SK-N-SH (cell line): ENCODE measurements at regions not wholly inside any gene's neighbourhood (a gene's known extent, or its start where the extent isn't known, plus 50 kb on each side); places are given as distances from the start of the nearest gene placed in this dataset.

Experiments used
- CTCF ChIA-PET: fragments of 300-600, 350-600 bp; formaldehyde crosslinking; extraction: SDS; loops from one replicate; lab custom pipeline; 2021; lab: Yijun Ruan, JAX
- POLR2A ChIA-PET: fragments of 350-600 bp; sonication (Branson Sonifier 250); formaldehyde crosslinking; extraction: SDS; loops from one replicate; lab custom pipeline; 2020; ENCODE audit warnings: antibody characterized with exemption, inconsistent platforms; lab: Yijun Ruan, JAX
- DNase-seq: peaks from one replicate; pipeline ENCODE4 v3.0.0; 2012
- H2AFZ ChIP-seq: fragments of 200-600 bp; sonication (generic); 2 replicates; pipeline ENCODE4 v1.8.1; 2016; ENCODE audit warnings: antibody characterized with exemption, mild to moderate bottlenecking, low read depth
- H3F3A ChIP-seq: fragments of 200-600 bp; sonication (generic); replicated peaks from 2 replicates; pipeline ENCODE3; 2016; ENCODE audit warnings: antibody characterized with exemption, mild to moderate bottlenecking; ENCODE audit not compliant: insufficient read depth
- H3K27ac ChIP-seq, 2 experiments: fragments of 200-500 bp in 1 of 2; fragments of 200-600 bp in 1 of 2; sonication (Bioruptor generic) in 1 of 2; sonication (generic), shearing (Covaris generic) in 1 of 2; 2 replicates each; pipeline versions ENCODE4 v1.5.1 to v1.6.1; 2014 to 2016; ENCODE audit warnings: low read depth in 2 of 2, inconsistent platforms in 1 of 2, low read length in 1 of 2, mild to moderate bottlenecking in 1 of 2, mixed read lengths in 1 of 2
- H3K27me3 ChIP-seq: fragments of 200-600 bp; sonication (generic), shearing (Covaris generic); 2 replicates; pipeline ENCODE4 v1.6.1; 2016; ENCODE audit warnings: mixed run types; ENCODE audit not compliant: insufficient read depth
- H3K36me3 ChIP-seq, 2 experiments: fragments of 200-500 bp in 1 of 2; fragments of 200-600 bp in 1 of 2; sonication (Bioruptor generic) in 1 of 2; sonication (generic) in 1 of 2; replicated peaks in 1 of 2; 2 replicates each; pipeline versions ENCODE3 to v1.5.1; 2014 to 2016; ENCODE audit warnings: low read length in 1 of 2, mild to moderate bottlenecking in 1 of 2; ENCODE audit not compliant: insufficient read depth in 2 of 2, control insufficient read depth in 1 of 2
- H3K4me1 ChIP-seq, 2 experiments: fragments of 200-500 bp in 1 of 2; fragments of 200-600 bp in 1 of 2; sonication (Bioruptor generic) in 1 of 2; sonication (generic), shearing (Covaris generic) in 1 of 2; 2 replicates each; pipeline versions ENCODE4 v1.5.1 to v1.6.1; 2014 to 2016; ENCODE audit warnings: low read depth in 1 of 2, low read length in 1 of 2, mixed run types in 1 of 2; ENCODE audit not compliant: insufficient read depth in 2 of 2, control insufficient read depth in 1 of 2
- H3K4me2 ChIP-seq: fragments of 200-600 bp; sonication (generic), shearing (Covaris generic); 2 replicates; pipeline ENCODE4 v1.6.1; 2017; ENCODE audit warnings: mixed run types
- H3K4me3 ChIP-seq, 2 experiments: fragments of 200-500 bp in 1 of 2; fragments of 200-600 bp in 1 of 2; sonication (Bioruptor generic) in 1 of 2; sonication (generic), shearing (Covaris generic) in 1 of 2; 2 replicates each; pipeline versions ENCODE4 v1.5.1 to v1.8.1; 2014 to 2016; ENCODE audit warnings: low read depth in 2 of 2, inconsistent platforms in 1 of 2, low read length in 1 of 2, mild to moderate bottlenecking in 1 of 2, mixed read lengths in 1 of 2, moderate library complexity in 1 of 2
- H3K79me2 ChIP-seq: fragments of 200-600 bp; sonication (generic); 2 replicates; pipeline ENCODE4 v1.8.1; 2017; ENCODE audit warnings: mild to moderate bottlenecking; ENCODE audit not compliant: insufficient read depth
- H3K9ac ChIP-seq: fragments of 200-600 bp; sonication (generic); 2 replicates; pipeline ENCODE4 v1.6.1; 2017; ENCODE audit warnings: mixed run types
- H3K9me2 ChIP-seq: fragments of 200-600 bp; sonication (generic); 2 replicates; pipeline ENCODE4 v1.6.1; 2017; ENCODE audit warnings: mixed run types
- H3K9me3 ChIP-seq: fragments of 200-600 bp; sonication (generic); 2 replicates; pipeline ENCODE4 v1.6.1; 2017; ENCODE audit warnings: mixed run types, mild to moderate bottlenecking, moderate library complexity
- H4K20me1 ChIP-seq: fragments of 200-600 bp; sonication (generic); 2 replicates; pipeline ENCODE4 v1.6.1; 2017; ENCODE audit warnings: mild to moderate bottlenecking, mixed run types; ENCODE audit not compliant: insufficient read depth
- CHD2 ChIP-seq: fragments of 150-350 bp; IDR thresholded peaks from 2 replicates; pipeline ENCODE4 v1.6.1; 2018; ENCODE audit warnings: low read length; ENCODE audit not compliant: partially characterized antibody
- CTCF ChIP-seq: fragments of 200-600 bp; sonication (generic); IDR thresholded peaks from 2 replicates; pipeline ENCODE4 v1.6.1; 2017; ENCODE audit warnings: antibody characterized with exemption, mild to moderate bottlenecking, moderate library complexity
- FOSL2 ChIP-seq: IDR thresholded peaks from 2 replicates; pipeline ENCODE4 v1.4.0; 2012; ENCODE audit warnings: low read depth, mild to moderate bottlenecking, moderate library complexity, borderline replicate concordance
- FOXM1 ChIP-seq: IDR thresholded peaks from 2 replicates; pipeline ENCODE4 v1.4.0; 2012; ENCODE audit warnings: low read depth, mild to moderate bottlenecking
- IRF3 ChIP-seq: fragments of 150-350 bp; IDR thresholded peaks from 2 replicates; pipeline ENCODE4 v1.6.1; 2016; ENCODE audit warnings: mild to moderate bottlenecking, low read depth, low read length
- NFIC ChIP-seq: IDR thresholded peaks from 2 replicates; pipeline ENCODE4 v1.4.0; 2012; ENCODE audit warnings: borderline replicate concordance
- REST ChIP-seq: IDR thresholded peaks from 2 replicates; pipeline ENCODE4 v1.6.1; 2012; ENCODE audit warnings: mild to moderate bottlenecking, low read depth, low read length, moderate library complexity
- RXRA ChIP-seq: IDR thresholded peaks from 2 replicates; pipeline ENCODE4 v1.4.0; 2012; ENCODE audit warnings: low read depth, mild to moderate bottlenecking, borderline replicate concordance
- SIN3A ChIP-seq: IDR thresholded peaks from 2 replicates; pipeline ENCODE4 v1.6.1; 2012; ENCODE audit warnings: low read depth, mild to moderate bottlenecking, low read length, moderate library complexity, borderline replicate concordance
- USF1 ChIP-seq: IDR thresholded peaks from 2 replicates; pipeline ENCODE4 v1.4.0; 2012; ENCODE audit warnings: low read depth, borderline replicate concordance
- USF2 ChIP-seq: fragments of 150-350 bp; IDR thresholded peaks from 2 replicates; pipeline ENCODE4 v1.6.1; 2017; ENCODE audit warnings: antibody characterized with exemption, low read length, low read depth, borderline replicate concordance
- ZBTB33 ChIP-seq: IDR thresholded peaks from 2 replicates; pipeline ENCODE4 v1.4.0; 2012; ENCODE audit warnings: low read depth, borderline replicate concordance
- WGBS: methylation state at CpG from one replicate; pipeline ENCODE4 v1.1.6; 2017; ENCODE audit warnings: low lambda C conversion rate; 5-methylcytosine and 5-hydroxymethylcytosine counted together

GRCh38 chr5:2020730-2021129 is 138.0 kb upstream of the IRX4 start:
- Histone ChIP-seq H3F3A (no peaks in the 10 kb centered on the region), H4K20me1 (no peaks in the 10 kb centered on the region), H3K4me3 (no peak overlapping the region), H2AFZ (no peak overlapping the region), H3K4me2 (no peak overlapping the region), H3K9ac (no peak overlapping the region), H3K9me2 (no peaks in the 10 kb centered on the region), H3K27me3 (peaks cover 10% of the 10 kb centered on the region; the same call in 1 of the 2 replicates), H3K27ac (no peak overlapping the region), H3K79me2 (no peaks in the 10 kb centered on the region), H3K36me3 (no peaks in the 10 kb centered on the region), H3K4me1 (no peaks in the 10 kb centered on the region), H3K9me3 (no peaks in the 10 kb centered on the region)
- WGBS = 11% methylated on average over 11 of the region's 11 CpGs
- ChIA-PET CTCF (interaction anchor here (1.0 kb wide), 1 partner anchor 14 kb away, joined by 3 read pairs; no protein-coding TSS in a partner anchor), POLR2A (no interaction called here)
- no peak for DNase-seq
- TF ChIP-seq ZBTB33 = no peak
- no peak for TF ChIP-seq FOXM1
- no peak for TF ChIP-seq IRF3
- no peak for TF ChIP-seq FOSL2
- no peak for TF ChIP-seq NFIC
- TF ChIP-seq RXRA = no peak

- DNase-seq = no peak
- H3K4me1 ChIP-seq = no peaks in the 10 kb centered on the region
- 0% methylated on average over 7 of the region's 9 CpGs for WGBS
- H3K4me2 ChIP-seq = no peak overlapping the region
- POLR2A ChIA-PET = no interaction called here
- H3K27me3 ChIP-seq = peaks cover 10% of the 10 kb centered on the region; the same call in 1 of the 2 replicates
- no peaks in the 10 kb centered on the region for H3K9me2 ChIP-seq
- no peak overlapping the region for H3K27ac ChIP-seq
- H3F3A ChIP-seq = no peaks in the 10 kb centered on the region
- H3K9ac ChIP-seq = no peak overlapping the region
- H3K79me2 ChIP-seq = no peaks in the 10 kb centered on the region
- H2AFZ ChIP-seq = no peak overlapping the region
- no peaks in the 10 kb centered on the region for H4K20me1 ChIP-seq
- no peak for TF ChIP-seq CTCF
- TF ChIP-seq IRF3 = no peak
- no peak for TF ChIP-seq USF2
- TF ChIP-seq FOSL2 = no peak
- TF ChIP-seq REST = no peak
- no peak for TF ChIP-seq CHD2
- no peak for TF ChIP-seq USF1
- no peak for TF ChIP-seq SIN3A
- H3K4me3 ChIP-seq = no peak overlapping the region
- CTCF ChIA-PET = interaction anchor here (1.4 kb wide), 1 partner anchor 256 kb away, joined by 4 read pairs; no protein-coding TSS in a partner anchor
- no peaks in the 10 kb centered on the region for H3K9me3 ChIP-seq
- no peaks in the 10 kb centered on the region for H3K36me3 ChIP-seq
Observed at GRCh38 chr5:2019716-2020115, 137.0 kb upstream of the IRX4 start.
